HCT116 (cell line): ENCODE measurements at regions not wholly inside any gene's neighbourhood (a gene's known extent, or its start where the extent isn't known, plus 50 kb on each side); places are given as distances from the start of the nearest gene placed in this dataset.

ENCODE experiments used
- ATAC-seq: fragments of 200-7000 bp; cut with Tn5 transposase; 2 replicates; pipeline ENCODE4 v1.9.1; 2020; ENCODE audit warnings: mild to moderate bottlenecking, moderate library complexity
- BruUV-seq: library from RNA; stranded (reverse); fragments of 400-500 nt; replicated peaks from 2 replicates; lab custom pipeline; 2021; lab: Mats Ljungman, UMichigan
- CTCF ChIA-PET: fragments of 300-600 bp; sonication (Branson Sonifier 250); formaldehyde crosslinking; loops from one replicate; lab custom pipeline; 2021; ENCODE audit warnings: antibody characterized with exemption; lab: Charles Lee
- POLR2A ChIA-PET: fragments of 300-600, 350-600 bp; sonication (Branson Sonifier 250); formaldehyde crosslinking; loops from one replicate; lab custom pipeline; 2021; ENCODE audit warnings: antibody characterized with exemption; lab: Charles Lee
- RAD21 ChIA-PET, 2 experiments: fragments of 300-600 bp; sonication (Branson Sonifier 250); formaldehyde crosslinking; loops; one replicate each; lab custom pipeline; 2023; ENCODE audit warnings: low total read pairs in 2 of 2; ENCODE audit not compliant: uncharacterized antibody in 2 of 2, unreplicated experiment in 2 of 2, low non-redundant PET in 1 of 2; lab: Charles Lee
- DNase-seq: peaks from one replicate; pipeline ENCODE4 v3.0.0-alpha.2; 2010; ENCODE audit warnings: low read depth, low spot score
- H2AFZ ChIP-seq: fragments of 200-600 bp; shearing (Covaris generic), sonication (generic); 2 replicates; pipeline ENCODE4 v1.6.1; 2017; ENCODE audit warnings: low read depth, mixed run types, mixed read lengths, antibody characterized with exemption, low read length; ENCODE audit not compliant: poor library complexity, severe bottlenecking
- H3K27ac ChIP-seq: 2 replicates; pipeline ENCODE4 v1.5.1; 2012; ENCODE audit warnings: low read depth, low read length
- H3K27me3 ChIP-seq: fragments of 200-600 bp; sonication (generic); 2 replicates; pipeline ENCODE4 v1.6.1; 2016; ENCODE audit warnings: mixed run types, low read length, mixed read lengths; ENCODE audit not compliant: insufficient read depth
- H3K36me3 ChIP-seq, 2 experiments: fragments of 200-500 bp in 1 of 2; fragments of 200-600 bp in 1 of 2; sonication (Bioruptor generic) in 1 of 2; sonication (generic) in 1 of 2; 2 replicates each; pipeline versions ENCODE4 v1.5.1 to v1.6.1; 2014 to 2016; ENCODE audit warnings: low read length in 2 of 2, inconsistent platforms in 1 of 2, mixed read lengths in 1 of 2, mixed run types in 1 of 2; ENCODE audit not compliant: insufficient read depth in 2 of 2, control insufficient read depth in 1 of 2
- H3K4me1 ChIP-seq, 2 experiments: fragments of 200-600 bp in 1 of 2; sonication (generic) in 1 of 2; 2 replicates each; pipeline versions ENCODE4 v1.5.1 to v1.6.1; 2012 to 2017; ENCODE audit warnings: low read length in 2 of 2, inconsistent platforms in 1 of 2, mild to moderate bottlenecking in 1 of 2, mixed read lengths in 1 of 2, mixed run types in 1 of 2, moderate library complexity in 1 of 2; ENCODE audit not compliant: insufficient read depth in 2 of 2, control insufficient read depth in 1 of 2
- H3K4me2 ChIP-seq: fragments of 200-600 bp; sonication (generic); 2 replicates; pipeline ENCODE4 v1.6.1; 2017; ENCODE audit warnings: mixed run types, low read length, mixed read lengths
- H3K4me3 ChIP-seq, 2 experiments: fragments of 200-600 bp in 1 of 2; sonication (generic) in 1 of 2; replicated peaks in 1 of 2; 2 replicates each; pipeline ENCODE4 v1.5.1; 2011 to 2016; ENCODE audit warnings: low read length in 2 of 2, control low read depth in 1 of 2, low read depth in 1 of 2, mild to moderate bottlenecking in 1 of 2, mixed read lengths in 1 of 2, mixed run types in 1 of 2
- H3K79me2 ChIP-seq: fragments of 200-600 bp; sonication (generic); 2 replicates; pipeline ENCODE4 v1.6.1; 2017; ENCODE audit warnings: mild to moderate bottlenecking, mixed run types, low read length, moderate library complexity, mixed read lengths; ENCODE audit not compliant: insufficient read depth
- H3K9ac ChIP-seq: fragments of 200-600 bp; sonication (generic); 2 replicates; pipeline ENCODE4 v1.6.1; 2016; ENCODE audit warnings: low read length, mixed read lengths
- H3K9me2 ChIP-seq: fragments of 200-600 bp; sonication (generic), shearing (Covaris generic); 2 replicates; pipeline ENCODE4 v1.6.1; 2017; ENCODE audit warnings: mixed run types, mild to moderate bottlenecking, moderate library complexity; ENCODE audit not compliant: insufficient read depth
- H3K9me3 ChIP-seq, 2 experiments: fragments of 200-500 bp in 1 of 2; fragments of 200-600 bp in 1 of 2; sonication (Bioruptor generic) in 1 of 2; sonication (generic) in 1 of 2; 2 replicates each; pipeline ENCODE4 v1.6.1; 2014 to 2017; ENCODE audit warnings: low read length in 2 of 2, mixed read lengths in 2 of 2, inconsistent platforms in 1 of 2, low read depth in 1 of 2, mild to moderate bottlenecking in 1 of 2, mixed run types in 1 of 2, moderate library complexity in 1 of 2; ENCODE audit not compliant: control insufficient read depth in 1 of 2, insufficient read depth in 1 of 2
- H4K20me1 ChIP-seq: fragments of 200-600 bp; sonication (generic), shearing (Covaris generic); 2 replicates; pipeline ENCODE4 v1.6.1; 2017; ENCODE audit warnings: mixed run types, mild to moderate bottlenecking, moderate library complexity; ENCODE audit not compliant: insufficient read depth
- CBX3 ChIP-seq: IDR thresholded peaks from 2 replicates; pipeline ENCODE4 v1.6.1; 2012; ENCODE audit warnings: low read depth
- CEBPB ChIP-seq: IDR thresholded peaks from 2 replicates; pipeline ENCODE4 v1.6.1; 2012; ENCODE audit warnings: low read depth
- CTCF ChIP-seq, 3 experiments: fragments of 200-600 bp in 1 of 3; sonication (generic) in 1 of 3; IDR thresholded peaks in 2 of 3; conservative IDR thresholded peaks in 1 of 3; 2 replicates each; pipeline ENCODE4 v1.5.1; 2012 to 2017; ENCODE audit warnings: low read depth in 2 of 3, low read length in 2 of 3, antibody characterized with exemption in 1 of 3, borderline replicate concordance in 1 of 3, control low read depth in 1 of 3, mild to moderate bottlenecking in 1 of 3, mixed read lengths in 1 of 3, mixed run types in 1 of 3, moderate library complexity in 1 of 3; ENCODE audit not compliant: insufficient read depth in 1 of 3
- EGR1 ChIP-seq: IDR thresholded peaks from 2 replicates; pipeline ENCODE4 v1.6.1; 2012; ENCODE audit warnings: low read depth
- ELF1 ChIP-seq: IDR thresholded peaks from 2 replicates; pipeline ENCODE4 v1.6.1; 2012; ENCODE audit warnings: low read depth, borderline replicate concordance
- EZH2 ChIP-seq: fragments of 200-600 bp; sonication (generic); IDR thresholded peaks from 2 replicates; pipeline ENCODE4 v1.6.1; 2017; ENCODE audit warnings: antibody characterized with exemption, mixed run types
- EZH2phosphoT487 ChIP-seq: fragments of 200-600 bp; IDR thresholded peaks from 2 replicates; pipeline ENCODE4 v1.6.1; 2018; ENCODE audit warnings: antibody characterized with exemption, borderline replicate concordance
- FOSL1 ChIP-seq: IDR thresholded peaks from 2 replicates; pipeline ENCODE4 v1.6.1; 2012; ENCODE audit warnings: low read depth
- JUND ChIP-seq: IDR thresholded peaks from 2 replicates; pipeline ENCODE4 v1.6.1; 2012
- POLR2A ChIP-seq: IDR thresholded peaks from 2 replicates; pipeline ENCODE4 v1.7.0; 2011; ENCODE audit warnings: borderline replicate concordance; ENCODE audit not compliant: insufficient read depth, insufficient read length; ENCODE audit errors: extremely low read depth
- RAD21 ChIP-seq: IDR thresholded peaks from 2 replicates; pipeline ENCODE4 v1.6.1; 2012; ENCODE audit warnings: low read depth, mild to moderate bottlenecking
- SIN3A ChIP-seq: IDR thresholded peaks from 2 replicates; pipeline ENCODE4 v1.6.1; 2012; ENCODE audit warnings: low read depth
- SP1 ChIP-seq: IDR thresholded peaks from 2 replicates; pipeline ENCODE4 v1.6.1; 2012; ENCODE audit warnings: low read depth
- TCF7L2 ChIP-seq: IDR thresholded peaks from 2 replicates; pipeline ENCODE4 v1.7.0; 2011; ENCODE audit warnings: borderline replicate concordance, inconsistent platforms; ENCODE audit not compliant: insufficient read depth, insufficient read length; ENCODE audit errors: extremely low read depth
- YY1 ChIP-seq: IDR thresholded peaks from 2 replicates; pipeline ENCODE4 v1.6.1; 2011; ENCODE audit warnings: low read length, low read depth, moderate library complexity, mild to moderate bottlenecking; ENCODE audit not compliant: insufficient replicate concordance; ENCODE audit errors: extremely low read depth
- ZBTB33 ChIP-seq: IDR thresholded peaks from 2 replicates; pipeline ENCODE4 v1.6.1; 2011; ENCODE audit warnings: mild to moderate bottlenecking, low read length, moderate library complexity; ENCODE audit not compliant: insufficient replicate concordance; ENCODE audit errors: extremely low read depth
- ZFX ChIP-seq: fragments of 450-650 bp; IDR thresholded peaks from 2 replicates; pipeline ENCODE4 v1.6.1; 2017
- ZNF274 ChIP-seq: fragments of 200-500 bp; sonication (Bioruptor generic); IDR thresholded peaks from 2 replicates; pipeline ENCODE4 v1.6.1; 2014; ENCODE audit warnings: mild to moderate bottlenecking, low read depth, low read length, inconsistent platforms
- intact Hi-C: fragments of 100-400 bp; cut with micrococcal nuclease; formaldehyde crosslinking; loops from 2 replicates; pipeline ENCODE4 v1.10.0; 2022
- TF ChIP-seq, protein P1 (sequence below): IDR thresholded peaks from 2 replicates; pipeline ENCODE4 v1.6.1; 2012

GRCh38 chr10:63836666-63837442 lies 315.7 kb downstream of the REEP3 start:
- peaks cover 25% of the 10 kb centered on the region for H3K27me3 ChIP-seq
- TF ChIP-seq ZNF274 (no peak), SIN3A (no peak), JUND (no peak), ZBTB33 (no peak), CEBPB (no peak), RAD21 (no peak), EZH2phosphoT487 (no peak), EGR1 (no peak), YY1 (no peak), FOSL1 (no peak), CTCF (IDR thresholded peaks at IDR 0.05 in 2 of 3, conservative IDR thresholded peaks at IDR 0.05 in 1 of 3; ENCODE audit: borderline replicate concordance in 1 of 3, insufficient read depth in 1 of 3, low read depth in 2 of 3, low read length in 2 of 3) (no peak), SP1 (no peak), POLR2A (no peak), TCF7L2 (no peak), CBX3 (no peak), ZFX (no peak), ELF1 (no peak), EZH2 (no peak)
- TF ChIP-seq, protein P1, sequence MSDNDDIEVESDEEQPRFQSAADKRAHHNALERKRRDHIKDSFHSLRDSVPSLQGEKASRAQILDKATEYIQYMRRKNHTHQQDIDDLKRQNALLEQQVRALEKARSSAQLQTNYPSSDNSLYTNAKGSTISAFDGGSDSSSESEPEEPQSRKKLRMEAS, result no peak
- TF ChIP-seq, all 23 proteins: peak for 0
- no peak overlapping the region for H3K27ac ChIP-seq
- no peaks in the 10 kb centered on the region for H3K36me3 ChIP-seq
- H3K4me3 ChIP-seq, result no peak overlapping the region
- H3K9me2 ChIP-seq, result no peaks in the 10 kb centered on the region
- no peak overlapping the region for H2AFZ ChIP-seq
- H3K4me2 ChIP-seq, result no peak overlapping the region
- intact Hi-C loops, result no loop called here
- no TSS peak for BruUV-seq
- no peaks in the 10 kb centered on the region for H3K9me3 ChIP-seq
- ATAC-seq, result no peak
- H3K9ac ChIP-seq, result no peak overlapping the region
- no peak for DNase-seq
- H4K20me1 ChIP-seq, result no peaks in the 10 kb centered on the region
- no peaks in the 10 kb centered on the region for H3K79me2 ChIP-seq
- RAD21 ChIA-PET, result no interaction called here
- POLR2A ChIA-PET, result no interaction called here
- H3K4me1 ChIP-seq, result no peaks in the 10 kb centered on the region
- CTCF ChIA-PET, result no interaction called here
